WTC11 (cell line): ENCODE measurements at regions not wholly inside any gene's neighbourhood (a gene's known extent, or its start where the extent isn't known, plus 50 kb on each side); places are given as distances from the start of the nearest gene placed in this dataset.

ENCODE experiments used
- JUN ChIP-seq: sonication (generic); formaldehyde crosslinking; IDR thresholded peaks from 2 replicates; pipeline ENCODE4 v1.8.0; 2023; ENCODE audit warnings: mild to moderate bottlenecking, missing genetic modification reagents
- MLX ChIP-seq: sonication (generic); formaldehyde crosslinking; IDR thresholded peaks from 2 replicates; pipeline ENCODE4 v1.8.1; 2023; ENCODE audit warnings: mild to moderate bottlenecking, missing genetic modification reagents, moderate library complexity
- NR3C1 ChIP-seq: sonication (generic); formaldehyde crosslinking; conservative IDR thresholded peaks from 2 replicates; pipeline ENCODE4 v1.8.1; 2023; ENCODE audit warnings: low read depth, mild to moderate bottlenecking, missing genetic modification reagents
- PRRX2 ChIP-seq: fragments of 250-450 bp; sonication (Bioruptor Pico); IDR thresholded peaks from 2 replicates; pipeline ENCODE4 v1.8.0; 2021; ENCODE audit warnings: mild to moderate bottlenecking
- SOX15 ChIP-seq: fragments of 250-450 bp; sonication (Bioruptor Pico); IDR thresholded peaks from 2 replicates; pipeline ENCODE4 v1.9.0; 2021; ENCODE audit warnings: mild to moderate bottlenecking
- ZBTB21 ChIP-seq: sonication (generic); formaldehyde crosslinking; IDR thresholded peaks from 2 replicates; pipeline ENCODE4 v1.8.1; 2023; ENCODE audit warnings: mild to moderate bottlenecking, missing genetic modification reagents, borderline replicate concordance

- TF ChIP-seq NR3C1 = no peak
- no peak for TF ChIP-seq ZBTB21 (CRISPR knock-in tag)
- no peak for TF ChIP-seq PRRX2 (CRISPR knock-in tag)
- no peak for TF ChIP-seq SOX15
- no peak for TF ChIP-seq JUN (CRISPR knock-in tag)
- no peak for TF ChIP-seq MLX (CRISPR knock-in tag)
Observed at GRCh38 chr4:115424852-115425251, 311.4 kb upstream of the NDST4 start.
